Retinal pigment epithelial cell (primary cell): ENCODE measurements at regions not wholly inside any gene's neighbourhood (a gene's known extent, or its start where the extent isn't known, plus 50 kb on each side); places are given as distances from the start of the nearest gene placed in this dataset.
"Not testable (repeated sequence)": the region's sequence is repeated elsewhere in the genome, so short reads cannot be mapped to it uniquely, and the experiment has no call there.

Experiments
- DNase-seq: peaks from one replicate; pipeline ENCODE4 v3.0.0-alpha.2; 2010; ENCODE audit warnings: low read depth
- H3K4me3 ChIP-seq: 2 replicates; pipeline ENCODE4 v1.5.1; 2011; ENCODE audit warnings: mild to moderate bottlenecking, low read length, control low read depth, moderate library complexity
- TF ChIP-seq, protein P1 (sequence below): conservative IDR thresholded peaks from 2 replicates; pipeline ENCODE4 v1.5.1; 2011; ENCODE audit warnings: low read depth, low read length, control low read depth, inconsistent platforms

DNA sequence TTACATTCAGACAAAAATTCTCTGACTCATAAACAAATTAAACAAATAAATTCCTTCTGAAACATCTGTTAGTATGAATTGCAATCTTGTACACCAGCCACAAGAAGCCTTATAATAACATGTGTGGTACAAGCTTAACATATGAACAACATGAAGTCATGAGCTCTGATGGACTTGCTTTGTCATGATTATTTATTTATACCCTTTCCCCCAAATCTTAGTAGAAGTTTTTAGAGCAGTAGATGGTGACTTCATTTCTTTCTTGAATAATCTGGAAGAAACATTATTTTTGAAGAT lies 633.4 kb downstream of the EPHA3 start:
- TF ChIP-seq, protein P1, sequence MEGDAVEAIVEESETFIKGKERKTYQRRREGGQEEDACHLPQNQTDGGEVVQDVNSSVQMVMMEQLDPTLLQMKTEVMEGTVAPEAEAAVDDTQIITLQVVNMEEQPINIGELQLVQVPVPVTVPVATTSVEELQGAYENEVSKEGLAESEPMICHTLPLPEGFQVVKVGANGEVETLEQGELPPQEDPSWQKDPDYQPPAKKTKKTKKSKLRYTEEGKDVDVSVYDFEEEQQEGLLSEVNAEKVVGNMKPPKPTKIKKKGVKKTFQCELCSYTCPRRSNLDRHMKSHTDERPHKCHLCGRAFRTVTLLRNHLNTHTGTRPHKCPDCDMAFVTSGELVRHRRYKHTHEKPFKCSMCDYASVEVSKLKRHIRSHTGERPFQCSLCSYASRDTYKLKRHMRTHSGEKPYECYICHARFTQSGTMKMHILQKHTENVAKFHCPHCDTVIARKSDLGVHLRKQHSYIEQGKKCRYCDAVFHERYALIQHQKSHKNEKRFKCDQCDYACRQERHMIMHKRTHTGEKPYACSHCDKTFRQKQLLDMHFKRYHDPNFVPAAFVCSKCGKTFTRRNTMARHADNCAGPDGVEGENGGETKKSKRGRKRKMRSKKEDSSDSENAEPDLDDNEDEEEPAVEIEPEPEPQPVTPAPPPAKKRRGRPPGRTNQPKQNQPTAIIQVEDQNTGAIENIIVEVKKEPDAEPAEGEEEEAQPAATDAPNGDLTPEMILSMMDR = no peak
- DNase-seq = no peak
- no peak overlapping the region for H3K4me3 ChIP-seq

DNA sequence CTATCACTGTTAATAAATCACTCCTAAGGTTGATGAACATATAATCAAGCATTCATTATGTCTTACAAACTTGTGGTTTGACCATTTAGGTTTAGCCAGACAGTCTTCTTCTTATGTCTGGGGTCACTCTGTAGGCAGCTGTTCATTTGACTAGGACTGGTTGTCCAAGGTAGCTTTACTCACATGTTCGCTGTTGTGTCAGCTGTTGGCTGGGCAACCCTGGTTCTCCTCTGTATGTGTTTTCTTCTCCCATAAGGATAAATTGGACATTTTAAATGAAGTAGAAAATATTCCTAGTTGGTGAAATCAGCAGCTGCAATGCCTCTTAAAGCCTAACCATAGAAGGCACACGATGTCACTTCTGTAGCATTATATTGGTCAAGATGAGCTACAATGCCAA lies 635.1 kb downstream of the EPHA3 start:
- no peak overlapping the region for H3K4me3 ChIP-seq
- no peak for DNase-seq
- TF ChIP-seq, protein P1 = no peak

GRCh38 chr3:89747541-89748278 lies 640.3 kb downstream of the EPHA3 start:
- not testable (repeated sequence) for DNase-seq, H3K4me3 ChIP-seq

- H3K4me3 ChIP-seq = no peak overlapping the region
- TF ChIP-seq, protein P1 = no peak
- no peak for DNase-seq
Measured at GRCh38 chr3:89762405-89762804, 655.0 kb downstream of the EPHA3 start.

GRCh38 chr3:89783341-89783927 lies 676.0 kb downstream of the EPHA3 start:
- TF ChIP-seq, protein P1 = no peak
- no peak overlapping the region for H3K4me3 ChIP-seq
- DNase-seq = no peak

- H3K4me3 ChIP-seq = no peak overlapping the region
- DNase-seq = no peak
- TF ChIP-seq, protein P1 = no peak
Measured at GRCh38 chr3:89787485-89787884, 680.1 kb downstream of the EPHA3 start.

DNA sequence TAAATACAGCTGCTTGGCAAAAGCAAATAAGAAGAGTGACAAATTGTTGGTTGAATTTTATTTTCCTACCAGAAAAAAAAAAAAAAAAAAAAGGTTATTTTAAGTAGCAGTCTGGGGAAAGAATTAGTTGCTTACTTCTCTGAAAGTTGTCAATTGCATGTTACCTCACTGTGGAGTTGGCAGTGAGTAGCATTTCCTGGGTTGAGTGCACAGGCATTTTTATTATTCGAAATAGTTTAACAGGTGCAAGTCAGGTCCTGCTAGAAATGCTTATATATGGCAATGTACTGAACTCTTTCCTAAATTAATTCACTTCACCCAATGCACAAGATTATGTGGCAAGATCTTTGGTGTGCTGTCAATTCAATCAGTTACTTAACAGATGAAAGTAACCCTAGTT lies 680.6 kb downstream of the EPHA3 start:
- no peak for DNase-seq
- no peak overlapping the region for H3K4me3 ChIP-seq
- TF ChIP-seq, protein P1 = no peak

DNA sequence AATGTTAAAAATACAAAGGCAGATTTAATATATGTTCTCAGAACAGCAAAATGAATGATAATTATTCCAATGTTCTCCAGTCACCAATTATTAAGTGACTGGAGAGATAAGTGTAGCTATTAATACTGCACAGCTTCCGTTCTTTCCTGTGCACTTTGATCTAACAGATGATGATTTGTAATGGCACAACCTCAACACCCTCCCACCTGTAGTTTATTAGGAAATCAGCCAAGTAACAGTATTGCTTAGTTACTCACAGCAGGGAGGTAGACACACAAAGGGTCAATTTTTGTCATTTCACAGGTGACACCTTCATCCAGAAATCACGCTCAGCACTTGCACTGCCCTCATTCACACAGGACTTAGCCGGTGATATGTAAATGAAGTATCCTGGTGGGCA lies 688.1 kb downstream of the EPHA3 start:
- no peak overlapping the region for H3K4me3 ChIP-seq
- no peak for DNase-seq
- TF ChIP-seq, protein P1 = no peak
